ENCODE measurements at regions not wholly inside any gene's neighbourhood (a gene's known extent, or its start where the extent isn't known, plus 50 kb on each side); places are given as distances from the start of the nearest gene placed in this dataset.

- TF ChIP-seq REST (IDR thresholded peaks at IDR 0.05): no peak
- TF ChIP-seq, protein P1, sequence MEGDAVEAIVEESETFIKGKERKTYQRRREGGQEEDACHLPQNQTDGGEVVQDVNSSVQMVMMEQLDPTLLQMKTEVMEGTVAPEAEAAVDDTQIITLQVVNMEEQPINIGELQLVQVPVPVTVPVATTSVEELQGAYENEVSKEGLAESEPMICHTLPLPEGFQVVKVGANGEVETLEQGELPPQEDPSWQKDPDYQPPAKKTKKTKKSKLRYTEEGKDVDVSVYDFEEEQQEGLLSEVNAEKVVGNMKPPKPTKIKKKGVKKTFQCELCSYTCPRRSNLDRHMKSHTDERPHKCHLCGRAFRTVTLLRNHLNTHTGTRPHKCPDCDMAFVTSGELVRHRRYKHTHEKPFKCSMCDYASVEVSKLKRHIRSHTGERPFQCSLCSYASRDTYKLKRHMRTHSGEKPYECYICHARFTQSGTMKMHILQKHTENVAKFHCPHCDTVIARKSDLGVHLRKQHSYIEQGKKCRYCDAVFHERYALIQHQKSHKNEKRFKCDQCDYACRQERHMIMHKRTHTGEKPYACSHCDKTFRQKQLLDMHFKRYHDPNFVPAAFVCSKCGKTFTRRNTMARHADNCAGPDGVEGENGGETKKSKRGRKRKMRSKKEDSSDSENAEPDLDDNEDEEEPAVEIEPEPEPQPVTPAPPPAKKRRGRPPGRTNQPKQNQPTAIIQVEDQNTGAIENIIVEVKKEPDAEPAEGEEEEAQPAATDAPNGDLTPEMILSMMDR (IDR thresholded peaks at IDR 0.05): no peak
- no peak for TF ChIP-seq NR3C1 (IDR thresholded peaks at IDR 0.05)
- TF ChIP-seq USF2 (IDR thresholded peaks at IDR 0.05): no peak
- TF ChIP-seq POLR2A (IDR thresholded peaks at IDR 0.05; ENCODE audit: low read length): no peak
Observed at GRCh38 chr12:73413051-73413450, 1124.6 kb upstream of the ATXN7L3B start.

Data from A549 (cell line).